HG03108 (cell line): ENCODE measurements at regions not wholly inside any gene's neighbourhood (a gene's known extent, or its start where the extent isn't known, plus 50 kb on each side); places are given as distances from the start of the nearest gene placed in this dataset.
A peak's percentile ranks its signal among the peaks of the same experiment; 100 is the strongest.

Source experiments
- ATAC-seq: cut with Tn5 transposase; IDR thresholded peaks from one replicate; pipeline ENCODE4 v1.9.1; 2021; ENCODE audit warnings: moderate library complexity; ENCODE audit not compliant: unreplicated experiment

- no peak for ATAC-seq
Observed at GRCh38 chr15:85305050-85305449, 75.4 kb upstream of the AKAP13 start.

- no peak for ATAC-seq
Observed at GRCh38 chr15:85306946-85307686, 73.3 kb upstream of the AKAP13 start.

GRCh38 chr15:85307687-85308045 is 72.7 kb upstream of the AKAP13 start:
- ATAC-seq = no peak

DNA sequence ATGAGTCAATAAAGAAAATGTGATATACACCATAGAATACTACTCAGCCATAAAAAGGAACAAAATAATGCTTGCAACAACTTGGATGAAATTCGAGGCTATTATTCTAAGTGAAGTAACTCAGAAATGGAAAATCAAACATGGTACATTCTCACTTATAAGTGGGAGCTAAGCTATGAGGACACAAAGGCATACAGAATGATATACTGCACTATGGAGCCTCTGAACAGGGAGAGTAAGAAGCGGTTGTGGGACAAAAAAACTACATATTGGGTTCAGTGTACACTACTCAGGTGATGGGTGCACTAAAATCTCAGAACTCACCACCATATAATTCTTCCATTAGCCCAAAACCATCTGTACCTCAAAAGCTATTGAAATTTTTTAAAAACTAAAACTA is 68.8 kb upstream of the AKAP13 start:
- ATAC-seq = no peak

GRCh38 chr15:85312486-85312885 is 67.9 kb upstream of the AKAP13 start:
- peak; percentile 82 for ATAC-seq

DNA sequence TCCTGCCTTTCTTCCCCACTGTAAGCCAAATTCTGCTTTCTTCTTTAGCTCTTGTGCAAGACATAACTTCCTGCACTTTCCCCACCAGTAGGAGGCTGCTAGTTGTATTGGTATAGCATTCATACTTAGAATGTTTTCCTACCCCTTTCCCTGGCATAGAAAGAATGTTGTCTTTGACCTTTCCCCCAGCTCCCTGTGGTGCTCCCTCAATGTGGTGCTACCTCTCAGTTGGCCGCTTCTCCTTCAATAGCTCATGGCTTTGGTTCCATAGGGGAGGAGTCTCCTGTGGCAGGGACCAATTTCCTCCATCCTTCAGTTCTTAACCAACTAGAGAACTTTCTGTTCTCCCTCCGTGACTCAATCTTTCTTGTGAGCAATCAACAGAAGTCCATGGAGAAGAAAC is 67.5 kb upstream of the AKAP13 start:
- peak; percentile 9 for ATAC-seq

- no peak for ATAC-seq
Observed at GRCh38 chr15:85313339-85313738, 67.1 kb upstream of the AKAP13 start.

DNA sequence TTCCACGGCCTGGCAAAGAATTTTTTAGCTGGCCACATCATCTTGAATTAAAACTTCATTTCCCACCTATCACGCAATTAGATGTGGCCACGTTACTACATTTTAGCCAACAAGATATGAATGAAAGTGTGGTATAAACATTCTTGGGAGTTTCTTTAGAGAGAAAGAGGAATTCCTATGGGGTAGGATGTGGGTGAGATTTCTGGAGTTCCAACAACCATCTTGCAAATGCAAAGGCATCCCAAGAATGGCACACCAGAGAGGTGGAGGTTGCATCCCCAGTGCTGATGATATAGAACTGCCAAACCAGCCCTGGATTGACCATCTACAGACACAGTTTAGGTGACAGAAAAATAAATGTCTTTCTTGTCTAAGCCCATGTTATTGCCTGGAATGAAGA is 66.3 kb upstream of the AKAP13 start:
- no peak for ATAC-seq

DNA sequence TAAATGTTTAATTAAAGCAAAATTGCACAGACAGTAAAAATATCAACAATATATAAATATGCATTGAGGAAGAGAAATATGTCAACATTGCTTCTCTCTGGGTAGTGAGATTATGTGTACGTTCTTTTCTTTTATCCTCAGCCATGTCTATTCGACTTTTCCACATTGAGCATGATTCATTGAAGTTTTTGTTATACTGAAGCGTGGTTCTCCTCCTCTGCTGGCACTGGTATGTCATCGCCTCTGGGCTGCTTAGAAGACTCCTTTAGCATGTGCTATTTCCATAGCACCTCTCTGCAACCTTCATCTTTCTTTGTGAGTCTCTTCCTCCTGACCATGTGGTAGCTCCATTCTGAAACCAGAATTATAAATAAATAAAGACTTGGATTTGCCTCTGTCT is 65.8 kb upstream of the AKAP13 start:
- no peak for ATAC-seq

DNA sequence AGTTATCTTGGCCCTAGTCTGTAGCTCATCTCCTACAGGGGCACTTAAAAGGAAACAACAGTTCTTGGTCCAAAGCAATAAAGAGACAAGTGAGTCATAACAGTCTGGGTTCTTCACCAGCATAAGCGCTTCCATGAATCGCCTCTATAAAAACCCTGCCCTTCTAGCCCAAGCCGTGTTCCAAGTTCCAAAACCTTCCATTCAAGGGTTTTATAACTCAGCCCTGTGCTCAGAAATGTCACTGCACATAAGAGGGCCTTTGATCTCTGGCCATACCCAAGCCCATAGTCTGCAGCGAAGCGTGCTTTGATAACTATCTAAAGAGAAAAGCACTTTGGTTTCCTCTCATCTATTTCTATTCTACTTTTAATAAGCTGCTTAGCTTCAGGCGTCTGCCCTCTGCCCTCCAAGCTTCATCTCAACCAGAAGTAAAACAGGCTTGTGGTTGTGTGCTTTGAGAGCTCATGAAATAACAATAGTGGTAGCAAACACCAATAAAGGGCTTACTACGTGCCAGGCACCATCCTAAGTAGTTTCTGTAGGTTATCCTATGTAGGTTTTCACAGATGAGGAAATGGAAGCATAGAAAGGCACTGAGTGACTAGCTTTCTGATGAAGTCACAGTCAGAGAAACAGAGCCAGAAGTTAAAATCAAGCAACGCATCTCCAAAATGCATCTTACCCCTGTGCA is 64.0 kb upstream of the AKAP13 start:
- no peak for ATAC-seq

DNA sequence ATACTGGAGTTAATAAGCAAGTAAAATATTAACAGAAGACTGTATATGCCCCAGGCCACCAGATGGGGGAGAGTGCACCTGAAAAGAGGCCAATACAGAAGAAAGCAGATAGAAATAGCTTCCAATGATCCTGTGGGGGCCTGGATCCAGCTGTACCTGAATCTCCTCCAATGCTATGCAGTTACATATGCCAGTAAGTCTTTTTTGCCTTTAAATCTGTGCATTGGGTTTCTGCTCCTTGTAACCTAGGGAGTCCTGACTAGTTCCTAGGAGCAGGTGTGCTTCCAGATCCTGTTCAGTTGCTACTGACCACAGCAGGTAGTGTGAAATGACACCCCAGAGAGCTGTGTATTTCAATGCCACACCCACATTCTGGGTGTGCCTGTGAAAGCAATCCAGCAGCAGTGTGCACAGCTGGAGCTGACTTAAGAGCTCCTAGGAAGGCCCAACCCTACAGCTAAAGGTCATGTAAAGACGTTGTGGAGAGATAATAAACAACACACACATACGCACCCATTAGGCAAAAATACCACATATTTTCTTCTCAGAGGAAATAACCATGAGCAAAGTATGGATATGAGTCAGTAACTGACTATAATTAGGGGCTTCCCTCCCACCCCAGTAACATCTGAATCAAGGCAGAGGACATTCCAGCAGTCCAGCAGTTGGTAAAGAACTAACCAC is 62.2 kb upstream of the AKAP13 start:
- peak; percentile 90 for ATAC-seq

GRCh38 chr15:85318732-85319076 is 61.7 kb upstream of the AKAP13 start:
- ATAC-seq = no peak

DNA sequence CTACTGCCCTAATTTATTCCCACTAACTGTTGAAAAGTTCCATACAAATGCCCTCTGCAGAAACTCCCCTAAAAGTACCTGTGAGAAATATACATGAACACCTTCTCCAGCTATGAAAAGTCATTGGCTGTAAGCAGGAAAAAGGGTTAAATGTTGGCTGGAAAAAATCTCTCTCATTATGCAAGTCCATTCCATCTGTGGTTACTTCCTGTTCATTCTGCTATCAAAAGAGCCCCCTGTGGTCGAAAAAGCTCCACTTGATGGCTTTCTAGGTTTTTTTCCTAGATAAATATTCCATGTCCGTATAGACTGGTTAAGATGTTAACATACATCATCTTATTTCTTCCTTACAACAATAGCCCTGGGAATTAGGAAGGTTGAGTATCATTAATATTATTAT is 56.2 kb upstream of the AKAP13 start:
- no peak for ATAC-seq

DNA sequence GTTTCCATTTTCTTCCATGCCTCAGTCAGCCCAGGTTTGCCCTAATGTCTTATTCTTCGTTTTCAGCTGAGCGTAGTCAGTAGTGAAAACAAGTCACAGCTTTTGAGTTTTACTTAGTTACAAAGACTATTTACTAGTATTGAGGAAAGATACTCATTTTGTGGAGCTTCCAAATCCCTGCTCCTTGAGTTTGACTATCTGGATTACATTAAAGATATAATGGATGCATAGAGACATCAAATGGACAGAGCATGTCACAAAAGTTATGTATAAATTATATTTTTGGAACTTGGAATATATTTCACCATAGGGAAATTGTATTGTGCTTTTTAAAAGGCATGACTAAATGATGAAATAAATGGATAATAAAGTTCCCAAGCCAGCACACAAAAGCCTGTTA is 54.6 kb upstream of the AKAP13 start:
- no peak for ATAC-seq

- ATAC-seq = no peak
Observed at GRCh38 chr15:85326291-85326690, 54.1 kb upstream of the AKAP13 start.

- no peak for ATAC-seq
Observed at GRCh38 chr15:85327820-85328219, 52.6 kb upstream of the AKAP13 start.

DNA sequence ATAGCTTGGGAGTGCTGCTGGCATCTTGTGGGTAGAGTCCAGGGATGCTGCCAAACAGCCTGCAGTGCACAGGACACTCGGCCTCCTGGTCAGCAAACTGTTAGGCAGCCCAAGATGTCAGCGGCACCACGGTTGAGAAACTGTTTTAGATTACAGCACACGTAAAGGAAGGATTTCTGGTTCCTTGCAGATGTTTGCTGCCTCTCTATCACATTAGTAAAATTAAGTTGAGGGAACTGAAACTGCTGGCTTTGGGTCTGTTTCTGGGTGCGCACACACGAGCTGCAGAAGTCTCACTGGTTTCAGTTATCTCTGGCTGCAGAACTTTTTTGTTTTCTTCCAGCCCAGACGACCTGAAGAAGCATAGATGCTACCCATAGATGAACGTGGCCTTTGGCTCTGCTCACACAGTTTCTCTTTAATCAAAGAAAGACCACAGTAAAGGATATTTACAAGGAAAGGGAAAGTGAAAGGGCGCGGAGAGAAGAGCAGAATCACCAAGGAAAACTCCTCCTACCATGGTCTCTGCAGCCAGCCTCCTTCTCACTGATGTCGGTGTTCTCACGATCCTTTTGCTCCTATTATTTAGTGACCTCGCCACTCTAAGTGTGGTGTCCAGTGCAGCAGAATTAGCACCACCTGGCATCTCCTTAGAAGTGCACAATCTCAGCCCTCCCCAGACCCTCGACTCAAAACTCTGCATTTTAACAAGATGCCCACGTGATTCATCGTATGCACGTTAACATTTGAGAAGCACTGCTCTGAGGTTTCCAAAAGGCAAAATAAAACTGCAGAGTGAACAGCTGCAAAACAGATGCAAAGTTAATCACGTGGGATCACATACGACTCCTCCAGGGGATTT is 50.6 kb upstream of the AKAP13 start:
- peak; percentile 62 for ATAC-seq
